ENCODE measurements at regions not wholly inside any gene's neighbourhood (a gene's known extent, or its start where the extent isn't known, plus 50 kb on each side); places are given as distances from the start of the nearest gene placed in this dataset.

DNA sequence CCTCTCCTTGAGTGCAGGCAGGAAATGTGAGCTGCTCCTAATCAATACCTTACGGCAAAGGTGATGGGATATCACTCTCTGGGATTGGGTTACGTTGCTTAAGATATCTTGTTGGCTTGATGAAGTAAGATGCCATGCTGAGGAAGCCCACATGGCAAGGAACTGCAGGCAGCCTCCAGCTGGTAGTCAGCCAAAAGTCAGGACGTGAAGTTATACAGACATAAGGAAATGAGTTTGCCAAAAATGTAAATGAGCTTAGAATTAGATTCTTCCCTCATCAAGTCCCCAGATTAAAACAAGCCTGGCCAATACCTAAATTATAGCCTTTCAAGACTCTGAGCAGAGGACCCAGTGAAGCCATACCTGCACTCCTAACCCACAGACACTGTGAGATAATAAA lies 155.0 kb downstream of the QDPR start:
- TF ChIP-seq, protein P1, sequence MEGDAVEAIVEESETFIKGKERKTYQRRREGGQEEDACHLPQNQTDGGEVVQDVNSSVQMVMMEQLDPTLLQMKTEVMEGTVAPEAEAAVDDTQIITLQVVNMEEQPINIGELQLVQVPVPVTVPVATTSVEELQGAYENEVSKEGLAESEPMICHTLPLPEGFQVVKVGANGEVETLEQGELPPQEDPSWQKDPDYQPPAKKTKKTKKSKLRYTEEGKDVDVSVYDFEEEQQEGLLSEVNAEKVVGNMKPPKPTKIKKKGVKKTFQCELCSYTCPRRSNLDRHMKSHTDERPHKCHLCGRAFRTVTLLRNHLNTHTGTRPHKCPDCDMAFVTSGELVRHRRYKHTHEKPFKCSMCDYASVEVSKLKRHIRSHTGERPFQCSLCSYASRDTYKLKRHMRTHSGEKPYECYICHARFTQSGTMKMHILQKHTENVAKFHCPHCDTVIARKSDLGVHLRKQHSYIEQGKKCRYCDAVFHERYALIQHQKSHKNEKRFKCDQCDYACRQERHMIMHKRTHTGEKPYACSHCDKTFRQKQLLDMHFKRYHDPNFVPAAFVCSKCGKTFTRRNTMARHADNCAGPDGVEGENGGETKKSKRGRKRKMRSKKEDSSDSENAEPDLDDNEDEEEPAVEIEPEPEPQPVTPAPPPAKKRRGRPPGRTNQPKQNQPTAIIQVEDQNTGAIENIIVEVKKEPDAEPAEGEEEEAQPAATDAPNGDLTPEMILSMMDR (IDR thresholded peaks at IDR 0.05): no peak
- TF ChIP-seq POLR2AphosphoS5 (IDR thresholded peaks at IDR 0.05) (no peak), POLR2A (IDR thresholded peaks at IDR 0.05) (no peak)

All from breast epithelium (tissue), 3 donors.